ENCODE measurements at regions not wholly inside any gene's neighbourhood (a gene's known extent, or its start where the extent isn't known, plus 50 kb on each side); places are given as distances from the start of the nearest gene placed in this dataset.

GRCh38 chr10:118840071-118840775 lies 85.5 kb upstream of the CACUL1 start:
- TF ChIP-seq, protein P1, sequence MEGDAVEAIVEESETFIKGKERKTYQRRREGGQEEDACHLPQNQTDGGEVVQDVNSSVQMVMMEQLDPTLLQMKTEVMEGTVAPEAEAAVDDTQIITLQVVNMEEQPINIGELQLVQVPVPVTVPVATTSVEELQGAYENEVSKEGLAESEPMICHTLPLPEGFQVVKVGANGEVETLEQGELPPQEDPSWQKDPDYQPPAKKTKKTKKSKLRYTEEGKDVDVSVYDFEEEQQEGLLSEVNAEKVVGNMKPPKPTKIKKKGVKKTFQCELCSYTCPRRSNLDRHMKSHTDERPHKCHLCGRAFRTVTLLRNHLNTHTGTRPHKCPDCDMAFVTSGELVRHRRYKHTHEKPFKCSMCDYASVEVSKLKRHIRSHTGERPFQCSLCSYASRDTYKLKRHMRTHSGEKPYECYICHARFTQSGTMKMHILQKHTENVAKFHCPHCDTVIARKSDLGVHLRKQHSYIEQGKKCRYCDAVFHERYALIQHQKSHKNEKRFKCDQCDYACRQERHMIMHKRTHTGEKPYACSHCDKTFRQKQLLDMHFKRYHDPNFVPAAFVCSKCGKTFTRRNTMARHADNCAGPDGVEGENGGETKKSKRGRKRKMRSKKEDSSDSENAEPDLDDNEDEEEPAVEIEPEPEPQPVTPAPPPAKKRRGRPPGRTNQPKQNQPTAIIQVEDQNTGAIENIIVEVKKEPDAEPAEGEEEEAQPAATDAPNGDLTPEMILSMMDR (IDR thresholded peaks at IDR 0.05 in 2 of 3, conservative IDR thresholded peaks at IDR 0.05 in 1 of 3; ENCODE audit: borderline replicate concordance in 1 of 3, insufficient read depth in 1 of 3, low read depth in 2 of 3, low read length in 2 of 3): no peak
- TF ChIP-seq JUND (IDR thresholded peaks at IDR 0.05) (no peak), SP1 (IDR thresholded peaks at IDR 0.05; ENCODE audit: low read depth) (no peak), EZH2phosphoT487 (IDR thresholded peaks at IDR 0.05; ENCODE audit: borderline replicate concordance) (no peak)

Data from HCT116 (cell line).